ENCODE measurements at regions not wholly inside any gene's neighbourhood (a gene's known extent, or its start where the extent isn't known, plus 50 kb on each side); places are given as distances from the start of the nearest gene placed in this dataset.
"Not testable (repeated sequence)": the region's sequence is repeated elsewhere in the genome, so short reads cannot be mapped to it uniquely, and the experiment has no call there.

GRCh38 chr10:109727436-109727835, 195.9 kb downstream of the XPNPEP1 start:
- DNase-seq = no peak

GRCh38 chr10:109726473-109726872, 196.8 kb downstream of the XPNPEP1 start:
- no peak for DNase-seq

- no peak for DNase-seq
These were observed 200.0 kb downstream of the XPNPEP1 start for GRCh38 chr10:109723305-109723704.

GRCh38 chr10:109721453-109722064, 201.8 kb downstream of the XPNPEP1 start:
- no peak for DNase-seq

- DNase-seq = no peak
These were observed 217.2 kb downstream of the XPNPEP1 start for GRCh38 chr10:109706026-109706560.

- no peak for DNase-seq
These were observed 221.6 kb downstream of the XPNPEP1 start for GRCh38 chr10:109701633-109702215.

- DNase-seq = no peak
These were observed 224.2 kb downstream of the XPNPEP1 start for GRCh38 chr10:109698882-109699664.

GRCh38 chr10:109698086-109698485, 225.2 kb downstream of the XPNPEP1 start:
- DNase-seq = no peak

GRCh38 chr10:109696981-109697775, 226.1 kb downstream of the XPNPEP1 start:
- DNase-seq = no peak

- no peak for DNase-seq
These were observed 226.8 kb downstream of the XPNPEP1 start for GRCh38 chr10:109696462-109696861.

- DNase-seq = no peak
These were observed 227.3 kb downstream of the XPNPEP1 start for GRCh38 chr10:109695988-109696387.

GRCh38 chr10:109689785-109690184, 233.5 kb downstream of the XPNPEP1 start:
- no peak for DNase-seq

GRCh38 chr10:109679478-109679877, 243.8 kb downstream of the XPNPEP1 start:
- DNase-seq = no peak

- no peak for DNase-seq
These were observed 244.5 kb downstream of the XPNPEP1 start for GRCh38 chr10:109678857-109679256.

GRCh38 chr10:109676703-109677102, 246.6 kb downstream of the XPNPEP1 start:
- no peak for DNase-seq

- no peak for DNase-seq
These were observed 254.6 kb downstream of the XPNPEP1 start for GRCh38 chr10:109668703-109669102.

GRCh38 chr10:109668154-109668665, 255.1 kb downstream of the XPNPEP1 start:
- no peak for DNase-seq

GRCh38 chr10:109665321-109665720, 258.0 kb downstream of the XPNPEP1 start:
- DNase-seq = no peak

- DNase-seq = no peak
These were observed 258.8 kb downstream of the XPNPEP1 start for GRCh38 chr10:109664554-109664953.

- no peak for DNase-seq
These were observed 260.2 kb downstream of the XPNPEP1 start for GRCh38 chr10:109663122-109663521.

- DNase-seq = not testable (repeated sequence)
These were observed 270.7 kb downstream of the XPNPEP1 start for GRCh38 chr10:109652612-109653011.

- DNase-seq = no peak
These were observed 273.1 kb downstream of the XPNPEP1 start for GRCh38 chr10:109650228-109650627.

GRCh38 chr10:109647627-109648026, 275.7 kb downstream of the XPNPEP1 start:
- no peak for DNase-seq

All from right hindlimb (tissue), 1 donor.